Left kidney (tissue), 1 donor: ENCODE measurements at regions not wholly inside any gene's neighbourhood (a gene's known extent, or its start where the extent isn't known, plus 50 kb on each side); places are given as distances from the start of the nearest gene placed in this dataset.
"Not testable (repeated sequence)": the region's sequence is repeated elsewhere in the genome, so short reads cannot be mapped to it uniquely, and the experiment has no call there.

Source experiments
- DNase-seq: peaks from one replicate; pipeline ENCODE4 v3.0.0-alpha.2; 2013

- peak; percentile 22 for DNase-seq
These were observed 65.2 kb upstream of the TINAGL1 start for GRCh38 chr1:31510853-31511789.

GRCh38 chr1:31511848-31512615 is 64.3 kb upstream of the TINAGL1 start:
- no peak for DNase-seq

GRCh38 chr1:31514117-31514516 is 62.2 kb upstream of the TINAGL1 start:
- DNase-seq = no peak

GRCh38 chr1:31515056-31515775 is 61.1 kb upstream of the TINAGL1 start:
- no peak for DNase-seq

GRCh38 chr1:31515936-31516335 is 60.4 kb upstream of the TINAGL1 start:
- no peak for DNase-seq

- DNase-seq = no peak
These were observed 59.0 kb upstream of the TINAGL1 start for GRCh38 chr1:31517301-31517700.

GRCh38 chr1:31517986-31518385 is 58.3 kb upstream of the TINAGL1 start:
- DNase-seq = not testable (repeated sequence)

GRCh38 chr1:31521761-31522555 is 54.4 kb upstream of the TINAGL1 start:
- no peak for DNase-seq

GRCh38 chr1:31522556-31522845 is 53.8 kb upstream of the TINAGL1 start:
- no peak for DNase-seq

GRCh38 chr1:31523012-31523411 is 53.3 kb upstream of the TINAGL1 start:
- no peak for DNase-seq

GRCh38 chr1:31523769-31524168 is 52.5 kb upstream of the TINAGL1 start:
- DNase-seq = no peak

GRCh38 chr1:31524186-31524901 is 52.0 kb upstream of the TINAGL1 start:
- DNase-seq = no peak
